ENCODE measurements at regions not wholly inside any gene's neighbourhood (a gene's known extent, or its start where the extent isn't known, plus 50 kb on each side); places are given as distances from the start of the nearest gene placed in this dataset.

GRCh38 chr6:88374553-88374952, 208.4 kb upstream of the CNR1 start:
- no peak overlapping the region for H3K27ac Mint-ChIP-seq
- no peaks in the 10 kb centered on the region for H3K36me3 Mint-ChIP-seq (ENCODE audit: insufficient read depth in 1 of 3, low read depth in 3 of 3)
- no peaks in the 10 kb centered on the region for H3K23me2 ChIP-seq (ENCODE audit: insufficient read length, low read depth, low read length, poor library complexity, severe bottlenecking)
- H3K9me3 Mint-ChIP-seq = no peaks in the 10 kb centered on the region; a peak in 1 of 5 replicates
- H3K27ac ChIP-seq (ENCODE audit: insufficient read length, low read depth, low read length) = no peak overlapping the region
- no peak overlapping the region for H3K4me2 ChIP-seq (ENCODE audit: insufficient read depth, insufficient read length, low read length)
- no peaks in the 10 kb centered on the region for H3K27me3 Mint-ChIP-seq (ENCODE audit: low read depth)
- H3K4me1 Mint-ChIP-seq = peaks cover 13 to 23% of the 10 kb centered on the region in 2 experiments
- H3K4me3 Mint-ChIP-seq = no peak overlapping the region
- H3K79me1 ChIP-seq (ENCODE audit: insufficient read depth, low read depth, low read length, poor library complexity, severe bottlenecking) = no peaks in the 10 kb centered on the region
- H2AFZ ChIP-seq (ENCODE audit: low read length) = no peak overlapping the region
- H2BK12ac ChIP-seq (ENCODE audit: insufficient read length, low read depth, low read length) = no peak overlapping the region
- no peak for DNase-seq
- H3K79me2 ChIP-seq (ENCODE audit: insufficient read depth, low read length) = no peaks in the 10 kb centered on the region
- H4K8ac ChIP-seq (replicated peaks; ENCODE audit: insufficient read length, low read depth, low read length) = no peak overlapping the region
- TF ChIP-seq, protein P1, sequence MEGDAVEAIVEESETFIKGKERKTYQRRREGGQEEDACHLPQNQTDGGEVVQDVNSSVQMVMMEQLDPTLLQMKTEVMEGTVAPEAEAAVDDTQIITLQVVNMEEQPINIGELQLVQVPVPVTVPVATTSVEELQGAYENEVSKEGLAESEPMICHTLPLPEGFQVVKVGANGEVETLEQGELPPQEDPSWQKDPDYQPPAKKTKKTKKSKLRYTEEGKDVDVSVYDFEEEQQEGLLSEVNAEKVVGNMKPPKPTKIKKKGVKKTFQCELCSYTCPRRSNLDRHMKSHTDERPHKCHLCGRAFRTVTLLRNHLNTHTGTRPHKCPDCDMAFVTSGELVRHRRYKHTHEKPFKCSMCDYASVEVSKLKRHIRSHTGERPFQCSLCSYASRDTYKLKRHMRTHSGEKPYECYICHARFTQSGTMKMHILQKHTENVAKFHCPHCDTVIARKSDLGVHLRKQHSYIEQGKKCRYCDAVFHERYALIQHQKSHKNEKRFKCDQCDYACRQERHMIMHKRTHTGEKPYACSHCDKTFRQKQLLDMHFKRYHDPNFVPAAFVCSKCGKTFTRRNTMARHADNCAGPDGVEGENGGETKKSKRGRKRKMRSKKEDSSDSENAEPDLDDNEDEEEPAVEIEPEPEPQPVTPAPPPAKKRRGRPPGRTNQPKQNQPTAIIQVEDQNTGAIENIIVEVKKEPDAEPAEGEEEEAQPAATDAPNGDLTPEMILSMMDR (conservative IDR thresholded peaks at IDR 0.05) = no peak
- H3K9ac ChIP-seq (ENCODE audit: extremely low read depth, insufficient read length, low read length) = no peak overlapping the region
- H3K27me3 ChIP-seq (ENCODE audit: insufficient read depth, low read length) = no peaks in the 10 kb centered on the region
- no peaks in the 10 kb centered on the region for H3K4me1 ChIP-seq (ENCODE audit: insufficient read depth, low read length)
- no peak overlapping the region for H2BK15ac ChIP-seq (ENCODE audit: low read depth, low read length)
- no peak overlapping the region for H4K5ac ChIP-seq (ENCODE audit: insufficient read length, low read depth, low read length)
- no peak overlapping the region for H3K18ac ChIP-seq (ENCODE audit: insufficient read length, low read depth, low read length)
- H2BK20ac ChIP-seq (ENCODE audit: low read depth, low read length, poor library complexity, severe bottlenecking) = no peak overlapping the region
- H2AK5ac ChIP-seq (ENCODE audit: insufficient read length, low read length) = no peak overlapping the region
- H3T11ph ChIP-seq (ENCODE audit: low read length) = no peak overlapping the region
- no peak overlapping the region for H3K56ac ChIP-seq (ENCODE audit: insufficient read length, low read depth, low read length)
- WGBS (ENCODE audit: extremely low coverage, insufficient read length, low lambda C conversion rate) = no CpG with 5 or more reads among the region's 1 CpG
- no peaks in the 10 kb centered on the region for H4K20me1 ChIP-seq (ENCODE audit: control insufficient read depth, insufficient read depth, insufficient read length)
- no peak overlapping the region for H3K4ac ChIP-seq (ENCODE audit: low read depth, low read length)
- no peak overlapping the region for H3K14ac ChIP-seq (ENCODE audit: insufficient read depth, low read length)
- no peak overlapping the region for H2BK120ac ChIP-seq (ENCODE audit: low read depth, low read length, poor library complexity, severe bottlenecking)
- no peak overlapping the region for H3K23ac ChIP-seq (ENCODE audit: insufficient read length, low read depth, low read length)
- H2BK5ac ChIP-seq (ENCODE audit: insufficient read length, low read length) = no peak overlapping the region
- no peaks in the 10 kb centered on the region for H3K9me3 ChIP-seq (ENCODE audit: control insufficient read depth, low read depth, low read length)
- H4K91ac ChIP-seq (ENCODE audit: insufficient read length, low read depth, low read length) = no peak overlapping the region

All from H9 (cell line).